HepG2 (cell line): ENCODE measurements at regions not wholly inside any gene's neighbourhood (a gene's known extent, or its start where the extent isn't known, plus 50 kb on each side); places are given as distances from the start of the nearest gene placed in this dataset.

Source experiments
- ATAC-seq: fragments of 200-7000 bp; cut with Tn5 transposase; 3 replicates; pipeline ENCODE4 v1.9.1; 2020; ENCODE audit warnings: mild to moderate bottlenecking, moderate library complexity
- BruUV-seq: library from RNA; stranded (reverse); fragments of 400-500 nt; replicated peaks from 2 replicates; lab custom pipeline; 2021; lab: Mats Ljungman, UMichigan
- CTCF ChIA-PET: fragments of 300-600 bp; formaldehyde crosslinking; extraction: SDS; loops from one replicate; lab custom pipeline; 2021; ENCODE audit warnings: low total read pairs, inconsistent platforms, low intra/inter-chr PET ratio; lab: Yijun Ruan, JAX
- POLR2A ChIA-PET: fragments of 350-600 bp; sonication (Branson Sonifier 250); formaldehyde crosslinking; loops from one replicate; lab custom pipeline; 2020; ENCODE audit warnings: antibody characterized with exemption, inconsistent platforms; lab: Yijun Ruan, JAX
- DNase-seq: peaks from one replicate; pipeline ENCODE4 v3.0.0-alpha.2; 2015; ENCODE audit warnings: low spot score
- FAIRE-seq: peaks from 3 replicates; lab custom pipeline; 2011; peaks lifted over from hg19 to GRCh38; lab: Jason Lieb, UNC
- H2AFZ ChIP-seq: one replicate; pipeline ENCODE4 v1.6.1; 2011; ENCODE audit warnings: low read length, inconsistent platforms
- H3K27ac ChIP-seq: fragments of 300-600 bp; 3 replicates; pipeline ENCODE4 v1.8.0; 2011; ENCODE audit warnings: mixed run types, mild to moderate bottlenecking, mixed read lengths, low read length, inconsistent platforms; ENCODE audit not compliant: insufficient read depth; ENCODE audit errors: extremely low read length
- H3K27me3 ChIP-seq, 2 experiments: fragments of 200-600 bp in 1 of 2; 2 replicates in 1 of 2; 3 replicates in 1 of 2; pipeline versions ENCODE4 v1.6.0 to v1.8.0; 2011; ENCODE audit warnings: low read length in 2 of 2, mild to moderate bottlenecking in 2 of 2, moderate library complexity in 2 of 2, inconsistent platforms in 1 of 2; ENCODE audit not compliant: insufficient read depth in 2 of 2, control insufficient read depth in 1 of 2
- H3K36me3 ChIP-seq, 2 experiments: fragments of 200-600 bp in 1 of 2; replicated peaks in 1 of 2; 2 replicates in 1 of 2; 3 replicates in 1 of 2; pipeline versions ENCODE4 v1.5.1 to v1.8.0; 2011; ENCODE audit warnings: low read length in 2 of 2, inconsistent platforms in 1 of 2; ENCODE audit not compliant: insufficient read depth in 2 of 2, control insufficient read depth in 1 of 2
- H3K4me1 ChIP-seq: 2 replicates; pipeline ENCODE4 v1.5.1; 2012; ENCODE audit warnings: low read length, inconsistent platforms; ENCODE audit not compliant: insufficient read depth
- H3K4me2 ChIP-seq: 2 replicates; pipeline ENCODE4 v1.6.0; 2011; ENCODE audit warnings: low read depth, low read length, inconsistent platforms
- H3K4me3 ChIP-seq, 3 experiments: fragments of 200-600 bp in 1 of 3; sonication (generic), shearing (Covaris generic) in 1 of 3; replicated peaks in 1 of 3; 2 replicates each; pipeline ENCODE4 v1.5.1; 2011 to 2016; ENCODE audit warnings: low read length in 3 of 3, inconsistent platforms in 2 of 3, low read depth in 2 of 3, mild to moderate bottlenecking in 2 of 3, control low read depth in 1 of 3, mixed read lengths in 1 of 3; ENCODE audit not compliant: insufficient read depth in 1 of 3
- H3K79me2 ChIP-seq: one replicate; pipeline ENCODE4 v1.6.1; 2011; ENCODE audit warnings: low read length, inconsistent platforms; ENCODE audit not compliant: insufficient read depth
- H3K9ac ChIP-seq: 2 replicates; pipeline ENCODE4 v1.6.0; 2011; ENCODE audit warnings: mild to moderate bottlenecking, low read depth, low read length, inconsistent platforms; ENCODE audit not compliant: insufficient read depth
- H3K9me3 ChIP-seq: 2 replicates; pipeline ENCODE4 v1.5.1; 2012; ENCODE audit warnings: mild to moderate bottlenecking, low read length
- H4K20me1 ChIP-seq: 2 replicates; pipeline ENCODE4 v1.6.0; 2011; ENCODE audit warnings: inconsistent platforms, mild to moderate bottlenecking, low read length, moderate library complexity; ENCODE audit not compliant: insufficient read depth
- ATF6 ChIP-seq: sonication (generic); formaldehyde crosslinking; conservative IDR thresholded peaks from 2 replicates; pipeline ENCODE4 v1.4.0; 2020; ENCODE audit warnings: missing genetic modification reagents
- ATRX ChIP-seq: sonication (generic); formaldehyde crosslinking; IDR thresholded peaks from 2 replicates; pipeline ENCODE4 v1.4.0; 2020; ENCODE audit warnings: missing genetic modification reagents, borderline replicate concordance
- EP300 ChIP-seq, 3 experiments: sonication (generic) in 1 of 3; formaldehyde crosslinking in 1 of 3; IDR thresholded peaks; 2 replicates each; pipeline versions ENCODE4 v1.5.1 to v1.6.1; 2011 to 2020; ENCODE audit warnings: low read depth in 2 of 3, low read length in 2 of 3, borderline replicate concordance in 1 of 3, improper control_type of control experiment in 1 of 3, mild to moderate bottlenecking in 1 of 3, missing genetic modification reagents in 1 of 3, moderate library complexity in 1 of 3
- FOXM1 ChIP-seq: sonication (generic); formaldehyde crosslinking; IDR thresholded peaks from 2 replicates; pipeline ENCODE4 v1.5.0; 2020; ENCODE audit warnings: missing genetic modification reagents
- GATAD2A ChIP-seq: IDR thresholded peaks from 2 replicates; pipeline ENCODE4 v1.6.1; 2016
- HDAC2 ChIP-seq: sonication (generic); formaldehyde crosslinking; IDR thresholded peaks from 2 replicates; pipeline ENCODE4 v1.4.0; 2020; ENCODE audit warnings: missing genetic modification reagents
- MIER2 ChIP-seq: IDR thresholded peaks from 2 replicates; pipeline ENCODE4 v1.6.1; 2016; ENCODE audit warnings: missing biosample characterization, missing genetic modification reagents
- NCOA2 ChIP-seq: sonication (generic); formaldehyde crosslinking; IDR thresholded peaks from 2 replicates; pipeline ENCODE4 v1.8.0; 2022; ENCODE audit warnings: inconsistent platforms
- NCOA5 ChIP-seq: sonication (generic); formaldehyde crosslinking; IDR thresholded peaks from 2 replicates; pipeline ENCODE4 v1.4.0; 2020; ENCODE audit warnings: missing genetic modification reagents
- SOX6 ChIP-seq, 2 experiments: fragments of 450-650 bp in 1 of 2; sonication (generic) in 1 of 2; formaldehyde crosslinking in 1 of 2; IDR thresholded peaks; 2 replicates each; pipeline versions ENCODE4 v1.4.0 to v1.6.1; 2017 to 2020; ENCODE audit warnings: antibody characterized with exemption in 1 of 2, mild to moderate bottlenecking in 1 of 2, missing genetic modification reagents in 1 of 2
- ZKSCAN5 ChIP-seq: sonication (generic); formaldehyde crosslinking; IDR thresholded peaks from 2 replicates; pipeline ENCODE4 v1.5.1; 2020; ENCODE audit warnings: mild to moderate bottlenecking, missing genetic modification reagents
- ZNF20 ChIP-seq: sonication (generic); formaldehyde crosslinking; IDR thresholded peaks from 2 replicates; pipeline ENCODE4 v1.4.0; 2020; ENCODE audit warnings: mild to moderate bottlenecking, moderate library complexity, missing genetic modification reagents
- ZNF326 ChIP-seq: sonication (generic); formaldehyde crosslinking; IDR thresholded peaks from 2 replicates; pipeline ENCODE4 v1.4.0; 2020; ENCODE audit warnings: missing genetic modification reagents, borderline replicate concordance
- ZNF547 ChIP-seq: sonication (generic); formaldehyde crosslinking; IDR thresholded peaks from 2 replicates; pipeline ENCODE4 v1.5.1; 2020; ENCODE audit warnings: mild to moderate bottlenecking, missing genetic modification reagents
- ZNF629 ChIP-seq: sonication (generic); formaldehyde crosslinking; conservative IDR thresholded peaks from 2 replicates; pipeline ENCODE4 v1.5.0; 2020; ENCODE audit warnings: missing genetic modification reagents
- ZNF644 ChIP-seq: IDR thresholded peaks from 2 replicates; pipeline ENCODE4 v1.6.1; 2016; ENCODE audit warnings: low read depth
- ZSCAN25 ChIP-seq: sonication (generic); formaldehyde crosslinking; IDR thresholded peaks from 2 replicates; pipeline ENCODE4 v1.8.0; 2022; ENCODE audit warnings: mild to moderate bottlenecking, missing genetic modification reagents
- WGBS: methylation state at CpG from one replicate; pipeline ENCODE4 v1.1.6; 2017; ENCODE audit warnings: low lambda C conversion rate; 5-methylcytosine and 5-hydroxymethylcytosine counted together
- in situ Hi-C: cut with HindIII; loops from 2 replicates; pipeline ENCODE4 v1.10.0; 2017; ENCODE audit warnings: low pct_unique_long_range_greater_than_20kb; ENCODE audit not compliant: extremely low pct_ligation_motif_present
- intact Hi-C: fragments of 100-400 bp; cut with micrococcal nuclease; formaldehyde crosslinking; loops from one replicate; pipeline ENCODE4 v1.10.0; 2022; ENCODE audit not compliant: unreplicated experiment

- no TSS peak for BruUV-seq
- Histone ChIP-seq H2AFZ (no peak overlapping the region), H3K4me1 (peaks cover 67% of the 10 kb centered on the region), H4K20me1 (no peaks in the 10 kb centered on the region), H3K79me2 (no peaks in the 10 kb centered on the region), H3K9me3 (no peaks in the 10 kb centered on the region), H3K4me3 (no peak overlapping the region), H3K4me2 (no peak overlapping the region), H3K27me3 (peaks cover 0 to 5% of the 10 kb centered on the region in 2 experiments; a peak in 3 of 5 replicates), H3K36me3 (no peaks in the 10 kb centered on the region), H3K9ac (no peak overlapping the region), H3K27ac (no peak overlapping the region)
- ATAC-seq (no peak), DNase-seq (no peak), FAIRE-seq (no peak)
- TF ChIP-seq ZNF547 (no peak), MIER2 (no peak), ZNF644 (CRISPR knock-in tag) (no peak), ATF6 (CRISPR knock-in tag) (no peak), FOXM1 (CRISPR knock-in tag) (no peak)
- intact Hi-C loops: no loop called here
- POLR2A ChIA-PET: no interaction called here
- CTCF ChIA-PET: no interaction called here
- in situ Hi-C loops: no loop called here
- 7% methylated on average over 2 of the region's 2 CpGs for WGBS
Measured at GRCh38 chr1:58854576-58854975, 70.7 kb upstream of the JUN start.

DNA sequence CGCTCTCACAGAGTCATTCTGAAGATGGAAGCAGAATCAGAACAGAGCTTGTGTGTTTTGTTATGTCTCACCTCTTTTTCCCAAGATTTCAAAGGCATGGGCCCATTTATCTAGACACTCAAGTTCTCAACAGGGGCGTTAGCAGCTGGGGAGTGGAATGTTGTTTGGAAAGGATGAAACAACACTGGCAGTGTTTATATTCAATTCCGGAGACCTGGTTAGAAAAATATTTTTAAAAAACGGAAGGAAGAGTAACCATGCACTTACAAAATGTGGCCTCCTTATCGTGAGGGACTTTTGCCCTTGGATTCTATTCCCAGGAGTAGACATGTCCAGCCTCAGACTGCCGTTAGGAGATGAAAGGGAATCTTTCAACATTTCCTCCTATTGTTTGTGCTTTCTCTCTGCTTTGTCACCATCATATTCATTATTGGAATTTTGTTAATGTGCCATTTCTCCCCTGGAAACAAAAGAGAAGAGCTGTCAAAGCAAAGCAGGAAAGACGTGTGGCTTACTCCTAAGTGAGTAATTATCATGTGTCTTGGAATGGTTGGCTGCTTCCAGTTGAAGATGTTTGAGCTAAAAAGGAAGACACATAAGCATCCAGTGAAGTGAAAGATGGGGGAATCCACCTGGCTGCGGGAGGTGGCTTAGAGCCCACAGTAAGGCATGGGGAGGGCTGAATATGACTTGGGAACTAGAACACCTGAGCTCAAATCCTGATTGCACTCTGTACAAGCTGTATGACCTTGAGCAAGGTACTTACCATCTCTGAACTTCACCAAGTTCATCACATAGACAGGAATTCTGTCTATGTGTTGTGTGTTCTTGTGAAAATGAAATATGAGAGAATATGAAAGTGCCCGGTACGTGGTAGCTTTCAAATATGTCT is 71.7 kb upstream of the JUN start:
- Histone ChIP-seq H3K36me3 (no peaks in the 10 kb centered on the region), H3K27ac (no peak overlapping the region), H3K79me2 (no peaks in the 10 kb centered on the region), H3K9me3 (no peaks in the 10 kb centered on the region), H4K20me1 (no peaks in the 10 kb centered on the region), H3K27me3 (peaks cover 0 to 11% of the 10 kb centered on the region in 2 experiments; a peak in 3 of 5 replicates), H3K9ac (no peak overlapping the region), H3K4me1 (peaks cover 57% of the 10 kb centered on the region), H3K4me2 (peak overlapping the region; percentile 32), H3K4me3 (no peak overlapping the region), H2AFZ (no peak overlapping the region)
- 24% methylated on average over 10 of the region's 10 CpGs for WGBS
- FAIRE-seq: no peak
- POLR2A ChIA-PET: no interaction called here
- no TSS peak for BruUV-seq
- no peak; the same call in 2 of the 3 replicates for ATAC-seq
- intact Hi-C loops (no loop called here), in situ Hi-C loops (no loop called here)
- DNase-seq: peak; percentile 61
- CTCF ChIA-PET: no interaction called here
- TF ChIP-seq HDAC2 (CRISPR knock-in tag) (0 out of 2 replicates have a peak, but pooled peaks have one; percentile 21), ZNF629 (CRISPR knock-in tag) (peak; percentile 22; the same call in 1 of the 2 replicates), ZSCAN25 (no peak), NCOA2 (CRISPR knock-in tag) (peak; percentile 23; the same call in 1 of the 2 replicates), ZKSCAN5 (CRISPR knock-in tag) (peak; percentile 62; the same call in 1 of the 2 replicates), ATRX (no peak), ZNF326 (CRISPR knock-in tag) (no peak), NCOA5 (no peak), EP300 (IDR thresholded peaks at IDR 0.05; ENCODE audit: low read depth in 2 of 2, low read length in 2 of 2) (peak in 1 of 2 experiments; percentile 4; a peak in 1 of 4 replicates), EP300 (CRISPR knock-in tag; IDR thresholded peaks at IDR 0.05; ENCODE audit: borderline replicate concordance) (no peak), SOX6 (IDR thresholded peaks at IDR 0.05) (no peak), SOX6 (CRISPR knock-in tag; IDR thresholded peaks at IDR 0.05) (peak; percentile 68; the same call in 1 of the 2 replicates), GATAD2A (0 out of 2 replicates have a peak, but pooled peaks have one; percentile 9), ZNF20 (CRISPR knock-in tag) (no peak)
